HEK293 (cell line): ENCODE measurements at regions not wholly inside any gene's neighbourhood (a gene's known extent, or its start where the extent isn't known, plus 50 kb on each side); places are given as distances from the start of the nearest gene placed in this dataset.

Experiments used
- CTCF ChIA-PET: fragments of 350-600 bp; formaldehyde crosslinking; extraction: SDS; loops from one replicate; lab custom pipeline; 2021; ENCODE audit warnings: antibody characterized with exemption; lab: Yijun Ruan, JAX
- POLR2A ChIA-PET: fragments of 300-600 bp; formaldehyde crosslinking; extraction: SDS; loops from one replicate; lab custom pipeline; 2020; ENCODE audit warnings: antibody characterized with exemption, inconsistent platforms; lab: Yijun Ruan, JAX
- H3K27ac ChIP-seq: fragments of 200-500 bp; sonication (Bioruptor generic); 2 replicates; pipeline ENCODE4 v1.5.1; 2014; ENCODE audit warnings: low read depth, low read length, control low read depth, inconsistent platforms; ENCODE audit errors: extremely low read depth
- H3K36me3 ChIP-seq, 2 experiments: fragments of 200-500 bp in 1 of 2; sonication (Bioruptor generic) in 1 of 2; 1 replicate in 1 of 2; 2 replicates in 1 of 2; pipeline ENCODE4 v1.5.1; 2014 to 2017; ENCODE audit warnings: inconsistent platforms in 2 of 2, low read length in 2 of 2; ENCODE audit not compliant: control insufficient read depth in 2 of 2, insufficient read depth in 1 of 2
- H3K4me1 ChIP-seq: fragments of 200-500 bp; sonication (Bioruptor generic); 2 replicates; pipeline ENCODE4 v1.5.1; 2014; ENCODE audit warnings: mild to moderate bottlenecking, low read length, inconsistent platforms; ENCODE audit not compliant: control insufficient read depth, insufficient read depth
- H3K4me3 ChIP-seq: 2 replicates; pipeline ENCODE4 v1.5.1; 2011; ENCODE audit warnings: low read depth, mild to moderate bottlenecking, control low read depth, low read length, moderate library complexity
- H3K9me3 ChIP-seq: fragments of 200-500 bp; sonication (Bioruptor generic); 2 replicates; pipeline ENCODE4 v1.5.1; 2014; ENCODE audit warnings: low read depth, low read length, inconsistent platforms; ENCODE audit not compliant: control insufficient read depth, insufficient read depth
- ELK4 ChIP-seq: IDR thresholded peaks from 2 replicates; pipeline ENCODE4 v1.6.1; 2011; ENCODE audit warnings: mild to moderate bottlenecking, low read depth, low read length, borderline replicate concordance
- KLF10 ChIP-seq: fragments of 450-650 bp; IDR thresholded peaks from 2 replicates; pipeline ENCODE4 v1.5.1; 2018; ENCODE audit warnings: missing biosample characterization, mild to moderate bottlenecking, missing genetic modification characterization
- MEIS1 ChIP-seq: sonication (generic); formaldehyde crosslinking; IDR thresholded peaks from 2 replicates; pipeline ENCODE4 v1.8.1; 2022; ENCODE audit warnings: missing genetic modification reagents, mild to moderate bottlenecking, borderline replicate concordance
- SP2 ChIP-seq: fragments of 450-650 bp; formaldehyde crosslinking; IDR thresholded peaks from 2 replicates; pipeline ENCODE4 v1.5.1; 2016; ENCODE audit warnings: missing biosample characterization, missing genetic modification characterization
- TRIM28 ChIP-seq: IDR thresholded peaks from 2 replicates; pipeline ENCODE4 v1.6.1; 2011; ENCODE audit warnings: low read length, control low read depth, borderline replicate concordance
- ZBTB44 ChIP-seq: fragments of 450-650 bp; IDR thresholded peaks from 2 replicates; pipeline ENCODE4 v1.5.1; 2018; ENCODE audit warnings: missing biosample characterization, mild to moderate bottlenecking, missing genetic modification characterization
- ZBTB49 ChIP-seq: fragments of 450-650 bp; formaldehyde crosslinking; IDR thresholded peaks from 2 replicates; pipeline ENCODE4 v1.5.1; 2016; ENCODE audit warnings: missing biosample characterization, missing genetic modification characterization, low read depth
- ZBTB6 ChIP-seq: fragments of 450-650 bp; formaldehyde crosslinking; IDR thresholded peaks from 2 replicates; pipeline ENCODE4 v1.5.1; 2017; ENCODE audit warnings: missing biosample characterization, missing genetic modification characterization
- ZNF10 ChIP-seq: fragments of 450-650 bp; formaldehyde crosslinking; IDR thresholded peaks from 2 replicates; pipeline ENCODE4 v1.5.1; 2017; ENCODE audit warnings: missing biosample characterization, missing genetic modification characterization
- ZNF114 ChIP-seq: fragments of 450-650 bp; formaldehyde crosslinking; IDR thresholded peaks from 2 replicates; pipeline ENCODE4 v1.5.0; 2017; ENCODE audit warnings: missing biosample characterization, missing genetic modification characterization
- ZNF146 ChIP-seq: fragments of 450-650 bp; formaldehyde crosslinking; IDR thresholded peaks from 2 replicates; pipeline ENCODE4 v1.5.1; 2016; ENCODE audit warnings: missing biosample characterization, missing genetic modification characterization
- ZNF16 ChIP-seq: fragments of 450-650 bp; formaldehyde crosslinking; IDR thresholded peaks from 2 replicates; pipeline ENCODE4 v1.5.1; 2016; ENCODE audit warnings: low read depth, missing biosample characterization, missing genetic modification characterization
- ZNF169 ChIP-seq: fragments of 450-650 bp; formaldehyde crosslinking; IDR thresholded peaks from 2 replicates; pipeline ENCODE4 v1.5.1; 2016; ENCODE audit warnings: missing biosample characterization, missing genetic modification characterization
- ZNF174 ChIP-seq: fragments of 450-650 bp; formaldehyde crosslinking; IDR thresholded peaks from 2 replicates; pipeline ENCODE4 v1.5.0; 2017; ENCODE audit warnings: missing biosample characterization, mild to moderate bottlenecking, missing genetic modification characterization
- ZNF18 ChIP-seq: fragments of 450-650 bp; formaldehyde crosslinking; IDR thresholded peaks from 2 replicates; pipeline ENCODE4 v1.5.1; 2016; ENCODE audit warnings: missing biosample characterization, missing genetic modification characterization
- ZNF518A ChIP-seq: fragments of 450-650 bp; formaldehyde crosslinking; conservative IDR thresholded peaks from 2 replicates; pipeline ENCODE4 v1.5.1; 2016; ENCODE audit warnings: low read depth, missing biosample characterization, missing genetic modification characterization
- ZNF521 ChIP-seq: fragments of 450-650 bp; formaldehyde crosslinking; IDR thresholded peaks from 2 replicates; pipeline ENCODE4 v1.5.1; 2017; ENCODE audit warnings: missing biosample characterization, mild to moderate bottlenecking, missing genetic modification characterization
- ZNF544 ChIP-seq: fragments of 450-650 bp; formaldehyde crosslinking; IDR thresholded peaks from 2 replicates; pipeline ENCODE4 v1.5.0; 2017; ENCODE audit warnings: missing biosample characterization, missing genetic modification characterization
- ZNF571 ChIP-seq: fragments of 450-650 bp; formaldehyde crosslinking; IDR thresholded peaks from 2 replicates; pipeline ENCODE4 v1.5.0; 2017; ENCODE audit warnings: missing biosample characterization, missing genetic modification characterization
- ZNF600 ChIP-seq: fragments of 450-650 bp; formaldehyde crosslinking; IDR thresholded peaks from 2 replicates; pipeline ENCODE4 v1.5.1; 2016; ENCODE audit warnings: missing biosample characterization, missing genetic modification characterization
- ZNF664 ChIP-seq: fragments of 450-650 bp; formaldehyde crosslinking; IDR thresholded peaks from 2 replicates; pipeline ENCODE4 v1.5.1; 2016; ENCODE audit warnings: missing biosample characterization, missing genetic modification characterization
- ZNF76 ChIP-seq: fragments of 450-650 bp; formaldehyde crosslinking; IDR thresholded peaks from 2 replicates; pipeline ENCODE4; 2016; ENCODE audit warnings: low read depth, missing biosample characterization, missing genetic modification characterization, borderline replicate concordance
- ZNF768 ChIP-seq: fragments of 450-650 bp; formaldehyde crosslinking; IDR thresholded peaks from 2 replicates; pipeline ENCODE4 v1.5.1; 2018; ENCODE audit warnings: missing biosample characterization, mild to moderate bottlenecking, missing genetic modification characterization
- ZNF837 ChIP-seq: fragments of 450-650 bp; formaldehyde crosslinking; IDR thresholded peaks from 2 replicates; pipeline ENCODE4 v1.5.1; 2016; ENCODE audit warnings: missing biosample characterization, missing genetic modification characterization

GRCh38 chr10:83585686-83586085 is 553.6 kb upstream of the GHITM start:
- Histone ChIP-seq H3K36me3 (no peaks in the 10 kb centered on the region), H3K27ac (no peak overlapping the region), H3K9me3 (no peaks in the 10 kb centered on the region), H3K4me1 (no peaks in the 10 kb centered on the region), H3K4me3 (no peak overlapping the region)
- ChIA-PET CTCF (no interaction called here), POLR2A (no interaction called here)
- TF ChIP-seq ZBTB6 (no peak), ZNF768 (tag by site-specific recombination) (no peak), ZNF10 (tag by site-specific recombination) (no peak), ZNF544 (tag by site-specific recombination) (no peak), SP2 (tag by site-specific recombination) (no peak), ZNF146 (tag by site-specific recombination) (no peak), ZNF16 (tag by site-specific recombination) (no peak), ZNF518A (tag by site-specific recombination) (no peak), KLF10 (tag by site-specific recombination) (no peak), ZNF521 (tag by site-specific recombination) (no peak), MEIS1 (CRISPR knock-in tag) (no peak), ZNF571 (tag by site-specific recombination) (no peak), ZBTB44 (tag by site-specific recombination) (no peak), ZNF664 (tag by site-specific recombination) (no peak), ELK4 (no peak), ZNF600 (tag by site-specific recombination) (no peak), ZNF174 (tag by site-specific recombination) (no peak)

GRCh38 chr10:83592337-83592935 is 546.9 kb upstream of the GHITM start:
- no peak overlapping the region for H3K4me3 ChIP-seq
- ChIA-PET POLR2A (no interaction called here), CTCF (no interaction called here)
- H3K4me1 ChIP-seq = no peaks in the 10 kb centered on the region
- no peaks in the 10 kb centered on the region for H3K9me3 ChIP-seq
- H3K36me3 ChIP-seq = no peaks in the 10 kb centered on the region
- no peak overlapping the region for H3K27ac ChIP-seq
- no peak for TF ChIP-seq ZNF837 (tag by site-specific recombination)
- TF ChIP-seq ZBTB49 (tag by site-specific recombination) = no peak
- TF ChIP-seq TRIM28 = peak; percentile 99
- TF ChIP-seq ZNF18 (tag by site-specific recombination) = no peak
- no peak for TF ChIP-seq ZNF114 (tag by site-specific recombination)
- no peak for TF ChIP-seq ZNF76 (tag by site-specific recombination)
- TF ChIP-seq ZNF169 (tag by site-specific recombination) = no peak
